NCI-H2029 treated with DMSO at 0.1 percent for 48 hours (cell line): ENCODE measurements at regions not wholly inside any gene's neighbourhood (a gene's known extent, or its start where the extent isn't known, plus 50 kb on each side); places are given as distances from the start of the nearest gene placed in this dataset.
"Not testable (repeated sequence)": the region's sequence is repeated elsewhere in the genome, so short reads cannot be mapped to it uniquely, and the experiment has no call there.

Experiments used
- DNase-seq: peaks from one replicate; lab custom pipeline; 2025; lab: John Stamatoyannopoulos, UW

DNA sequence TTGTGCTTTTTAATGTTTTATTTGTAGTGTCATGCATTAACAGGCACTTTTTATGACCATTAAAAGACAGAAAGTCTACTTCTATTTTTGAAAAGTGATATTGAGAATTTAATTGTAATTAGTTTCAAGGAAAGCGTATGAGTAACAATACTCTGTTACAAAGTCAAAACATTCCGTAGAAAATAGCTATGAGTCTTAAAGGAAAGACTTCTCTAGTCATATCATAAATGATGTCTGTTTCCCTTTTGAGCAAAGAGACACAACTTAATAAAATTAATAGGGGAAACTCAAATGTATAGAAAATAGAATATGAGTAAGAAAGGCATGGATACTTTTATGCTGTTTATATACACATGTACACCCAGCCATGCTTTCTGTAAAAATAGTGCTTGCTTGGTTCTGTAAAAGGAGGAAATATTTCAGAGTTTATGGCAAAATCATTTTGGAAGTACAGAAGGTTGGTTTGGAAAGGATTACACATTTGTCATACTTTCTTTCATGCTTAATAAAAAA, 107.8 kb upstream of the AHI1 start:
- DNase-seq: no peak

DNA sequence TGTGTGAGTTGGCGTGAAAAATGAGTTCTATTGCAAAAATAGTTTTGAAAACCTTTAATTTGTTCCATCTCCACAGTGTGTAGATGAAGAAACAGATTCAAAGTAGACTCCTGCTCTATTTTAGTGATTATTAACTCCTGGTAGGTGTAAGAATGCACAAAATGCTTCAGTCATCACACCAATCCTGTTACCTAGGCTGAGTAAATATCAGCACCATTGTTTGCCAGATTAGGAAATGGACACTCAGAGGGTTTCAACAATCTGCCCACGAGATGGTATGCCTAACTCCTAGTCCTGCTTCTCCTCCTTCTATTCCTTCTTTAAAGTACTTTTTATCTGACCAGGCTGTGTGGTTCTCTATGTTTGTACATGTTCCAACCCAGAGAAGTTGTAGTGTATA, 108.9 kb upstream of the AHI1 start:
- peak; percentile 24 for DNase-seq

DNA sequence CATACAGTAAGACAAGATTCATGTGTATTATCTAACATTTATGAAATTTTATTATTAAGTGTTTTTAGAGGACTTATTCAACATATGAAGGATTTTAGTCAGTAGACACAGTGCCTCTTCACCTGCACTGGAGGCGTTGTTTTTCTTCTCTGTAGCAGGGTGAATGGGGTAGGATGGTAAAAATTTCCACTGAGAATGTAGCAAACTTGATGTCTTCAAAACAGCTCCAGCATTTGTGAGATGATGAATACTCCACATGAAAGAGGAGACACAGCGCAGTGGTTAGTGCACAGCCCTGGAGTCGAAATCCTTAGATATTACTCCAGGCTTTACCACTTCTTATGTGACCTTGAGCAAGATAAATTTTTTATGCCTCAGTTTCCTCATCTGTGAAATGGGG, 110.5 kb upstream of the AHI1 start:
- no peak for DNase-seq

GRCh38 chr6:135610192-135610591, 112.7 kb upstream of the AHI1 start:
- not testable (repeated sequence) for DNase-seq

DNA sequence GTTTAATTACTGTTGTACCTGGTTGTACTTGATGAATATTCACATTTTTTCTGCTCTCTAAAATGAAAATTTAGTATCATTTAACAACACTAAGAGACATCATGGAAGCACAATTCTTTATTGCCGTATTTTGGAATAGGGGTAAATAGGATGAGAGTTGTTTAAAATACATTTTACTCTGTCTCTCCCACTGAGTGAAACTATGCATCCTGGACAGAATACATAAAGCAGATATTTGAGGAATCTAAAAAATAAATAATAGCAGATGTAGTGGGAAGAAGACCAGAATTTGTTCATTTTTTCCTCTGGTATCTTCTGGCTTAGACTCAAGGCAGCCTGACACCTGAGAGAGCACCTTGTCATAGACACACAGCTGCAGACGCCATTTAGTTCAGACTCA, 119.1 kb upstream of the AHI1 start:
- DNase-seq: no peak

DNA sequence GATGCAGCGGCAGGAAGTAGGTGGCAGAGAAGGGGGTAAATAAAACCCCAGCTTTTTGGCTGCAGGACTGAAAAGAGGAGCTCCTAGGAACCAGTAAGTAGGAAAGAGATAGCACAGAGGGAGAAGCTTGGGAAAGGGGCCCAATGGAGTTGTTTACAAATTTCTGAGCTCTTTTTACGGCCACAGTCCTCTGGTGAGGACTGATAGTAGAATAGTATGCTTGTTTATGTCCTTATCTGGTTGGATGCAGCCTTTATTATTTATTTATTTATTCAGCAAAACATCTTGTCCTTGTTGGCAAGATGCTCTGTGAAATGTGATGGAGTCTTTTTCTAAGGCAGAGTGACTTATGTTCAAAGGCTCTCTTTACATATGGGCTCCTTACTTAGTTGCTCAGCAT, 119.7 kb upstream of the AHI1 start:
- DNase-seq: no peak

DNA sequence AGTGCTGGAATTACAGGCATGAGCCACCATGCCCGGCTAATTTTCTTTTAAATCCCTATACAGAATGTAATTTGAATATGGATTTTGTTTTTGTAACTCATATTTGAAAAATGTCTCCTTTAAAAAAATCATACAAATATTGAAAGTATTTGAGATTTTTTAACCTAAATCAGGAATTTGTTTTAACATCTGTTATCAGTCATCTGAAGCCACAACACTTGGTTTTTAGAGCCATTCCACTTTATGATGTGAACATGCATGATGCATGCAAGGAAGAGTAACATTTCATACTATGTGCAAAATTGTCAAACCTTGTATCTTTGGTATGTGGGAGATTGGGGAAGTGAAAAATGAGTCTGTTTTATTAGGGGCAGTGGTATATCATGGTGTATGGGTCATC, 124.5 kb upstream of the AHI1 start:
- no peak for DNase-seq

DNA sequence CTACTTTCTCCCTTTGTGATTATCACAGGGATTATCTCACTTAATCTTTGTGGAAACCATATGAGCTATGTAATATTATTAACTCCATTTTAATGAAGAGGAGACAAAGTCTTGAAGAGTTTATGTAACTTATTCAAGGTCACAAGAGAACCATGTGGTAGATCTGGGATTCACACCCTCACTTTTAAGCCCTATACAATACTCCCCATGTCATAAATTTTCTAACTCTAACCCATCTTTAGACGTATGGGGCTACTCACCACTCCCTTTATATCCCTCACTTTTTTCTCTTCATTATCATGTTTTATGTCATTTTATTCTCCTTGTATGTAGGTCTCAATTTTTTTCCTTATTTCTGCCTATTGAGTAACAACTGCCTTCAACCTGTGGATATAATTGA, 126.4 kb upstream of the AHI1 start:
- DNase-seq: no peak

- no peak for DNase-seq
Measured at GRCh38 chr6:135624402-135625295, 127.1 kb upstream of the AHI1 start.

GRCh38 chr6:135626001-135626400, 128.5 kb upstream of the AHI1 start:
- DNase-seq: not testable (repeated sequence)

- no peak for DNase-seq
Measured at GRCh38 chr6:135627092-135627715, 129.7 kb upstream of the AHI1 start.

DNA sequence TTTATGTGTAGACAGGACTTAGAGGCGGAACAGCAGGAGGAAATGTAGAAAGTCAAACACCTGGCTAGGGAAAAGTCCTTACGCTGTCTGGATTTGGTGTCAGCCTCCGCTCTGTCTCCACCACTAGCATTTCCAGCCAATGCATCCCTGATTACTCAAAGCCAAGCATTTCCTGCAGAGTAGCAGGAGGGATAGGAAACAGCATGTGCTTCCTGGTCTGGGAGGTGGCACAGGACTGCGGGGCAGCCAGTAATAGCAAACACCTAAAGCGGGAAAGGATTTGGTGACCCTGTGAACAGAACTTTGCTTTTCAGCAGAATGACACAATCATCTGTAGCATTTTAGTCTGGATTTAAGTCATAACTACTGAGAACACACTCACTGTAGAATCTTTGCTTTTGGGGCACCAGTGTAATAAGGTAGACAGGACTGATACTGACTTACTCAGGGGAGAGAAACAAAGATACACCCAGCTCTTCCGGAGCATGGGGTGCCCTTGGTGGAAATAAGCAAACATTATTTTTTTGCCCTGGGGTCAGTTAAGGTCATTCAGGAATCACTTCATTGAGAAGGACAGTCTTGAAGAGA, 133.3 kb upstream of the AHI1 start:
- DNase-seq: no peak

DNA sequence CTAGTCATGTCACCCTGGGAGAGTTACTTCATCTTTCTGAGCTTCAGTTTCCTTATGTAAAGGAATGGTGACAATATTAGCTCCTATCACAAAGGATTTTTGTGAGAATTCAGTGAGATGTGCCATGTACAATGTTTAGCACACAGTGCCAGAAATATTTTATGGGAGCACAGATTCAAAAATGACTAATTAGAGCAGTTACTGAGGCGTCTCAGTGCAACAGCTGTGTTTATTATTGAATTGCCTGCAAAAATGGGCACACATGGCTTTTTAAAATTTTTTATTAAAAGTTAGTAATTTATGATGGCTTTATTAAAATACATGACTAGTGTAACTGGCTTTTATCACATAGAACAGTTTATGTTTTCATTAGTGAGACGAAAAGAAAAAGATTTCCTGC, 134.3 kb upstream of the AHI1 start:
- no peak for DNase-seq

- DNase-seq: no peak
Measured at GRCh38 chr6:135633573-135633972, 136.0 kb upstream of the AHI1 start.

DNA sequence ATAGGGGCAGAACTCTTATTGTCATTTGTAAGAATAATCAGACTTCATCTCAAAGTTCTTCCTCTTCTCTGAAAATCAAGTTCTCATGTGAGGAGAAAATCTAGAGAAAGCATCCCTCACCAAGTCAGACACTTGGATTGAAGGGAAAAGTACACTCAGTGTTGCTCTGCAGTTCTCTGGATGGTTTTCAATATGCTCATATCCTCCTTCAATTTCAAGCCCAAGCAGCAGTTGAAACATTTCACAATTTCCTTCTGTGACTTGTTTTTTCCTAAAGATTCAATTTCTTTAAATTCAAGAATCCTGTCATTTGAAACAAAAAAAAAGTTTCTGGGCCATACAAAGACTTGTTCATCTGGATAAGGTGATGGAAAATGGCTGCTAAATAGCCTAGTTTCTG, 140.2 kb upstream of the AHI1 start:
- no peak for DNase-seq

DNA sequence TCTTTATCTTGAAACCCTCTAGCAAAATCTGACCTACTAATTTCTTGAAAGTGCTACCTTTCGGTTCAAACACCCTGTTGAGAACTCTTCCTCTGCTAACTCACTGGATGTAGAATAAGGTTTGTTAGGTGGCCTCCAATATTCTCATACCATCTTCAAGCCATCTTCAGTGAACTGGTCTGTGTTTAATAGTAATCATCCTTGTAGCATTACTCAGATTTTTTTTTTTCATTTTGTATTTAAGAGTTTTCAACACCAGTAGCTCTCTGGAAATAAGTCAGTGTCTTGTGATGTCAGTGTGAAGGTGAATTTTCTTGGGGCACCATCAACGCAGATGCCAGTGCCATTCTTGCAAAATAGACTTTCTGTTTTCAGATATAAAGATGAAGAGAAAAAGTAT, 140.6 kb upstream of the AHI1 start:
- DNase-seq: no peak

GRCh38 chr6:135640048-135640447, 142.5 kb upstream of the AHI1 start:
- no peak for DNase-seq

GRCh38 chr6:135640449-135641111, 143.0 kb upstream of the AHI1 start:
- no peak for DNase-seq

- DNase-seq: no peak
Measured at GRCh38 chr6:135642912-135643311, 145.4 kb upstream of the AHI1 start.

GRCh38 chr6:135644394-135644793, 146.9 kb upstream of the AHI1 start:
- no peak for DNase-seq

DNA sequence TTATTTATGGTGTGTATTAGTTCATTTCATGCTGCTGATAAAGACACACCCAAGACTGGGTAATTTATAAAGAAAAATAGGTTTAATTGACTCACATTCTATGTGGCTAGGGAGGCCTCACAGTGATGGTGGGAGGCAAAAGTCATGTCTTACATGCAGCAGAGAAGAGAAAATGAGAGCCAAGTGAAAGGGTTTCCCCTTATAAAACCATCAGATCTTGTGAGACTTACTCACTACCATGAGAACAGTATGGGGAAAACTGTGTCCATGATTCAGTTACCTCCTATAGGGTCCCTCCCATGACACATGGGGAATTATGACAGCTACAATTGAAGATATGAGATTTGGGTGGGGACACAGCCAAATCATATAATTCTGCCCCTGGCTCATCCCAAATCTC, 150.0 kb upstream of the AHI1 start:
- DNase-seq: no peak

DNA sequence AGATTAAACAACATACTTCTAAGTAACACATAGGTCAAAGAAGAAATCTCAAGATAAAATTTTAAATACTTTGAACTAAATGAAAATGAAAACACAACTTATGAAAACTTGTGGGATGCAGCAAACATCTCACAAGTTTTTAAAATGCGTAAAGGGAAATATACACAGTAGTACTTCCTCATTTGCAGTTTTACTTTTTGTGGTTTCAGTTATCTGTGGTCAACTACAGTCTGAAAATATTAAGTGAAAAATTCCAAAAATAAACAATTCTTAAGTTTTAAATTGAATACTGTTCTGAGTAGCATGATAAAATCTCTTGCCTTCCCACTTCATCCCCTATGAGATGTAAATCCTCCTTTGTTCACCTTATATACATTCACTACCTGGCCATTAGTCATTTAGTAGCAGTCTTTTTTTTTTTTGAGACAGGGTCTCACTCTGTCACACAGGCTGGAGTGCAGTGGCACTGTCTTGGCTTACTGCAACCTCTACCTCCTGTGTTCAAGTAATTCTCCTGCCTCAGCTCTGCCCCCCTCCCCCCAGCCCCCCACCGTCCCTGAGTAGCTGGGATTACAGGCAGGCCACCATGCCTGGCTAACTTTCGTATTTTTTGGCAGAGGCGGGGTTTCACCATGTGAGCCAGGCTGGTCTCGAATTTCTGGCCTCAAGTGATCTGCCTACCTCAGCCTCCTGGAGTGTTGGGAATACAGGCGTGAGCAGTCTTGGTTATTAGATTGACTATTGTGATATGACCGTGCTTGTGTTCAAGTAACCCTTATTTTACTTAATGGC, 154.6 kb upstream of the AHI1 start:
- DNase-seq: no peak
